SK-N-SH (cell line): ENCODE measurements at regions not wholly inside any gene's neighbourhood (a gene's known extent, or its start where the extent isn't known, plus 50 kb on each side); places are given as distances from the start of the nearest gene placed in this dataset.

Experiments used
- POLR2AphosphoS5 ChIP-seq: IDR thresholded peaks from 2 replicates; pipeline ENCODE4 v1.6.1; 2012; ENCODE audit warnings: low read depth, low read length
- TF ChIP-seq, protein P1 (sequence below): fragments of 200-600 bp; sonication (generic); IDR thresholded peaks from 2 replicates; pipeline ENCODE4 v1.6.1; 2017; ENCODE audit warnings: antibody characterized with exemption, mild to moderate bottlenecking, moderate library complexity

DNA sequence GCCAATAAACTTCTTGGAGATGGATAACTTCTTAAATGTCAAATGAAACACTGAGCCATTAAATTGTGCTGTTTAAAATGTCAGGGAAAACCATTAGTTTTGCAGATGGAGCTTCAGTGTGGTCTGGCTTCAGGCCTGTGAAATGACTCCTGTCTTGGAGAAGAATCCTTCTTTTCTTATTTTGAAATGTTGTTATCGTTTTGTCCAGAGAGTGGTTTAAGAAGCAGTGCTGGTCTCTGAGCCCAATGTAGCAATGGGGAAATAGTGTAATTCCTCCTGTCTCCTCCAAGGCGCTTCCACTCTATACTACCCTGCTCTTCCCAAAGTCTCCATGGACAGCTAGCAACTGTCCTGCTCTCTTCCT lies 177.6 kb downstream of the REEP3 start:
- TF ChIP-seq, protein P1, sequence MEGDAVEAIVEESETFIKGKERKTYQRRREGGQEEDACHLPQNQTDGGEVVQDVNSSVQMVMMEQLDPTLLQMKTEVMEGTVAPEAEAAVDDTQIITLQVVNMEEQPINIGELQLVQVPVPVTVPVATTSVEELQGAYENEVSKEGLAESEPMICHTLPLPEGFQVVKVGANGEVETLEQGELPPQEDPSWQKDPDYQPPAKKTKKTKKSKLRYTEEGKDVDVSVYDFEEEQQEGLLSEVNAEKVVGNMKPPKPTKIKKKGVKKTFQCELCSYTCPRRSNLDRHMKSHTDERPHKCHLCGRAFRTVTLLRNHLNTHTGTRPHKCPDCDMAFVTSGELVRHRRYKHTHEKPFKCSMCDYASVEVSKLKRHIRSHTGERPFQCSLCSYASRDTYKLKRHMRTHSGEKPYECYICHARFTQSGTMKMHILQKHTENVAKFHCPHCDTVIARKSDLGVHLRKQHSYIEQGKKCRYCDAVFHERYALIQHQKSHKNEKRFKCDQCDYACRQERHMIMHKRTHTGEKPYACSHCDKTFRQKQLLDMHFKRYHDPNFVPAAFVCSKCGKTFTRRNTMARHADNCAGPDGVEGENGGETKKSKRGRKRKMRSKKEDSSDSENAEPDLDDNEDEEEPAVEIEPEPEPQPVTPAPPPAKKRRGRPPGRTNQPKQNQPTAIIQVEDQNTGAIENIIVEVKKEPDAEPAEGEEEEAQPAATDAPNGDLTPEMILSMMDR = no peak
- TF ChIP-seq POLR2AphosphoS5 = no peak
